GM19395 (cell line): ENCODE measurements at regions not wholly inside any gene's neighbourhood (a gene's known extent, or its start where the extent isn't known, plus 50 kb on each side); places are given as distances from the start of the nearest gene placed in this dataset.
"Not testable (repeated sequence)": the region's sequence is repeated elsewhere in the genome, so short reads cannot be mapped to it uniquely, and the experiment has no call there.

Source experiments
- ATAC-seq: cut with Tn5 transposase; IDR thresholded peaks from one replicate; pipeline ENCODE4 v1.9.1; 2021; ENCODE audit warnings: mild to moderate bottlenecking, moderate library complexity; ENCODE audit not compliant: unreplicated experiment

- no peak for ATAC-seq
Observed at GRCh38 chr6:112920994-112921393, 573.9 kb downstream of the RFPL4B start.

GRCh38 chr6:112923940-112924587 lies 576.9 kb downstream of the RFPL4B start:
- ATAC-seq, result no peak

GRCh38 chr6:112925702-112926101 lies 578.6 kb downstream of the RFPL4B start:
- ATAC-seq, result no peak

GRCh38 chr6:112927641-112928320 lies 580.7 kb downstream of the RFPL4B start:
- no peak for ATAC-seq

- no peak for ATAC-seq
Observed at GRCh38 chr6:112929641-112930040, 582.5 kb downstream of the RFPL4B start.

GRCh38 chr6:112931832-112932231 lies 584.7 kb downstream of the RFPL4B start:
- no peak for ATAC-seq

- ATAC-seq, result no peak
Observed at GRCh38 chr6:112933947-112934346, 586.8 kb downstream of the RFPL4B start.

- ATAC-seq, result no peak
Observed at GRCh38 chr6:112934433-112935327, 587.5 kb downstream of the RFPL4B start.

DNA sequence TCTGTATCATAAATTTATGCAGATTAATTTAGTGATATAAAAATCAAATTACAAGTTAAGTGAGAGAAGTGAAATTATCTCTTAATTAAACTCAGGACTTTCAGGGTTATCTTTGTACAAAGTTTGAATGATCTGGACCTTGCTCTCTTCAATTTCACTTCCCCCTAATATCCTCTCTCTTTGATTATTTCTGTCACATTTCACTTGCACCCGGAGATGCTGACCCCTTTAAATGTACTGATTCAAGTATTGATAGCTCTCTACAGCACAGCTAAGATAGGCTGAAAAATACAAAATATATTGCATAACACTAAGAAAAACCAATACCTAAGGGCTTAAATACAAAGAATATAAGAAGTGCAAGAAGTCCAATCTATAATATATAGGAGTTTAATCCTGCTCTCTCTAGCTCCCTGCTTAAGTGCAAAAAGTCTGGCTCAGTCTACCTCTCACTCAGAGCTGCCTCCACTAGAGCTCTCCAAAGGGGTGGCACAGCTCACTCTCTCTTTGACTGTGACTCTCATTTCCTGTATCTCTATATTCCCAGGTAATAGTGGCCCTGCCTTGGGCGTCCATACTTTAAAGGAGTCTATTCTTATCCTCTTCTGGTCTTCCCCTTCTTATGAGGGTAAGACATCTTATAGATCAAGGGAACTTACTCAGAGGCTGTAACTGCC lies 588.4 kb downstream of the RFPL4B start:
- ATAC-seq, result no peak

GRCh38 chr6:112936079-112936472 lies 588.9 kb downstream of the RFPL4B start:
- no peak for ATAC-seq

GRCh38 chr6:112936504-112936903 lies 589.4 kb downstream of the RFPL4B start:
- ATAC-seq, result no peak

DNA sequence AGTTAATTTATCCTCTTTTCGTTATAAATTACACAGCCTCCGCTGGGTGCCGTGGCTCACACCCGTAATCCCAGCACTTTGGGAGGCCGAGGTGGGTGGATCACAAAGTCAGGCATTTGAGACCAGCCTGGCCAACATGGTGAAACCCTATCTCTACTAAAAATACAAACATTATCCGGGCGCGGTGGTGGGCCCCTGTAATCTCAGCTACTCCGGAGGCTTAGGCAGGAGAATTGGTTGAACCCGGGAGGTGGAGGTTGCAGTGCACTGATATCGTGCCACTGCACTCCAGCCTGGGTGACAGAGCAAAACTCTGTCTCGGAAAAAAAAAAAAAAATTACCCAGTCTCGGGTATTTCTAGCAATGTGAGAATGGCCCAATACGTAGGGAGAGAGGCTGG lies 590.6 kb downstream of the RFPL4B start:
- not testable (repeated sequence) for ATAC-seq

DNA sequence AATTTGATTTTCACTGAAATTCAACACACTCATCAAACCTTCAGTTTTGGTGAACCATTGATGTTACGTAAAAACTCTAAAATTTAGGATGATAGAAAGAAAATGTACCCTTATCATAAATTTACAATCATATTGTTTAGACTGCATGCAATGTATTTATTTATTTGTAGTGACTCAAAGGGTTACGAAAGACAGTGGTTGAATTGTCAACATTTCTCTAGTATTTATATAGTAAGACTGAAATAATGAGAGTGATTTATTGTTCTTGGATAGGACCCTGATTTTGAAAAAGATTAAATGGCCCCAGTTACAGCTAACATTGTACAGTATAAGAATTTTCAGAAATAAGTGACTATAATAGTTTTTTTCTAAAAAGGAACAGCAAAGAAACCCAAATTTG lies 591.5 kb downstream of the RFPL4B start:
- ATAC-seq, result no peak

GRCh38 chr6:112939563-112939962 lies 592.4 kb downstream of the RFPL4B start:
- ATAC-seq, result no peak

- no peak for ATAC-seq
Observed at GRCh38 chr6:112941613-112942012, 594.5 kb downstream of the RFPL4B start.

DNA sequence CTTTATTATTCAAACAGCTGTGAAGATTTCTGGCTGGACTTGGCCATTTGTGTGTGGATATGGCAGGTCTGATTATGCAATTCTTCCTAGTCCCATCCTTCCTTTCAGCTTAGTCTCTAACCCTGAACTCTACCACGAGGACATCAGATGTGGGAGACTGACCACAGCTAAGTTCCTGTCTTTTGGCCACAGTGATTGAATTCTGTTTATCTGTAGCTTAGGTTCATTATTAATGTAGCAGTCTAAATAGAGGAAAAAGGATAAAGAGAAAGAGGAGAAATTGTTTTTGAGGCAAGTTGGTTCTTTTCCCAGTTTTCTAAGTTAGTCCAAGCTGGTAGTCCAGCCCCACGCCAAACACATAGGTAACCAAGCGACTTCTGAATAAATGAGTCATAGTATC lies 598.9 kb downstream of the RFPL4B start:
- ATAC-seq, result no peak

DNA sequence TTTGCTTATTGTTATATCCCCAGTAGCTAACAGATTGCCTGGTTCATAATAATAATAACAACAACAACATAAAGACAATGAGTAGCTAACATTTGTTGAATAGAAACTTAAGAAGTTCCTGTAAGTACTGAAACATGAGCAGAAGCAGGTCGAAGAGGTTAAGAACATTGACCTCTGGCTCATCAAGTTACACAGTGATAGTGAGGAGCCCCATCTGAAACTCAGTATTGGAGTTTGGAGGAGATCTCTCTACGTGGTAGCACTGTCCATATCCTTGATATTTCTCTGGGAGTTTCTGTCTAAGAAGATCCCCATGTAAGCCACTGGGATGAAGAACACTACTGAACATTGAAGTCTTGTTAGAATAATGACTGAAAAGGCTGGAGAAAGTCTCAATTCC lies 600.4 kb downstream of the RFPL4B start:
- no peak for ATAC-seq

GRCh38 chr6:112951829-112952228 lies 604.7 kb downstream of the RFPL4B start:
- ATAC-seq, result no peak

DNA sequence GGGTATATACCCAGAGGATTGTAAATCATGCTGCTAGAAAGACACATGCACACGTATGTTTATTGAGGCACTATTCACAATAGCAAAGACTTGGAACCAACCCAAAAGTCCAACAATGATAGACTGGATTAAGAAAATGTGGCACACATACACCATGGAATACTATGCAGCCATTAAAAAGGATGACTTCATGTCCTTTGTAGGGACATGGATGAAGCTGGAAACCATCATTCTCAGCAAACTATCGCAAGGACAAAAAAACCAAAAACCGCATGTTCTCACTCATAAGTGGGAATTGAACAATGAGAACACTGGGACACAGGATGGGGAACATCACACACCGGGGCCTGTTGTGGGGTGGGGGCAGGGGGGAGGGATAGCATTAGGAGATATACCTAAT lies 608.6 kb downstream of the RFPL4B start:
- ATAC-seq, result not testable (repeated sequence)

DNA sequence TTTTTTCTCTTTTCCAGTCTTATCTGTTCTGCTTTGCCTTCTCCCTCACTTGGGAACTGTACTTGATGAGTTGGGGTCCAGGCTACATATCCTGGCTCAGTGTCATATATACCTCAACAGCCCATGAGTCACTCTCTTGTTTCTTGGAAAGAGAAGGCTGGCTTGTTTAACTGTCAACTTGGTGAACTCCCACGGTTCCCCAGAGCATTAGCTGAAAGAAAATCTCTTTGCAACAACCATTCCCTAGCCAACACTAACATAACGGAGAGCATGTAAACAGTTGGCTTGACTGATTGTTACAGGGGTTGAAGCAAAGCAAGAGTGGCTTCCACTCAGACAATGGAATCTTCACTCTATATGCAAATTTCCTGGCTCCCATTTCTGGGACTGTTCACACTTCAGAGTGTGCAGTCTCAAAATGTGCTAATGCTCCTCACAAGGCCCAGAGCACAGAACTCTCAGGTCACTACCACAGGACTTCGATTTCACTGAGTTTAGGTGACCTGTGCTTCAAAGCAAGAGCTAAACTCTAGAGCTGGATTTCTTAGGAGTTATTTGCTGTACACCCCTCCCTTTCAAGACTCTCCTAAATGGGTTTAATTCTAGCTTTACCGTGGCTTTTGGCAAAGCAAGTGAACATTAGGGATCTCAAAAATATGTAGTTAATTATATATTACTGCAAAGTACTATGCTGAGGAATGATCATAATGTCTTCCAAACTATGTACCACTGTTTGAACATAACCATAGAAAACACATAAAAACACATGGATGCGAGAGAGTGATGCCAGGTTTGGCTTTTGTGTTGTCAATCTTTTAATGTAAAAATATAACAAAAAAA lies 609.8 kb downstream of the RFPL4B start:
- ATAC-seq, result no peak
